ENCODE measurements at regions not wholly inside any gene's neighbourhood (a gene's known extent, or its start where the extent isn't known, plus 50 kb on each side); places are given as distances from the start of the nearest gene placed in this dataset.

DNA sequence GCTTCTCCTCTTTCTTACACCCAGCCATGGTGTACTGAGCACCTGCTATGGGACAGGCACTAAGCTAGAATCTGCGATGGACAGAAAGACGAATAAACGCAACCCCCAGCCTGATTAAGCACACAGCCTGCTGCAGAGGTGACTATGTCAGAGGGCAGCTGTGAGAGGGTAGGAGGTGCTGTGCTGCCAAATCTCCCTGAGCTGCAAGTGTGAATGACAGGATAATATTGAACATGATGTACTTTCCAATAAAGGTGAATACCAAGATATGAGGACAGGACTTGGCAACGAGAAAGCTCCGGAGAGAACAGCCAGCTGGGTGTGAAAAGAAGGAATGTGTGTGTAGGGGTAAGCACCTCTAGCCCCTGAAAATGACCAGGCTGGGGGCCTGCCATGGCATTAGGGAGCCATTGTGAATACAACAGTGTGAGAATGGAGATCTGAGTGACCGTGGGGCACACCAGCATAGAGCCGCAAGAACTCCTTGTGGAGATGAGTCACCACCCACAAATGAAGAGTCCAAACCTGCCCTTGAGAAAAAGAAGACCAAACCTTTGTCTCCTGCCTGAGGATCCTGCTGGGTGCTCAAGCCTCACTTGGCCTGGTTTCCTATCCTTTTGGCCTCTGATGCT, 83.0 kb upstream of the ATF3 start:
- intact Hi-C loops (cut with DNase I): no loop called here
- no peak for DNase-seq

DNA sequence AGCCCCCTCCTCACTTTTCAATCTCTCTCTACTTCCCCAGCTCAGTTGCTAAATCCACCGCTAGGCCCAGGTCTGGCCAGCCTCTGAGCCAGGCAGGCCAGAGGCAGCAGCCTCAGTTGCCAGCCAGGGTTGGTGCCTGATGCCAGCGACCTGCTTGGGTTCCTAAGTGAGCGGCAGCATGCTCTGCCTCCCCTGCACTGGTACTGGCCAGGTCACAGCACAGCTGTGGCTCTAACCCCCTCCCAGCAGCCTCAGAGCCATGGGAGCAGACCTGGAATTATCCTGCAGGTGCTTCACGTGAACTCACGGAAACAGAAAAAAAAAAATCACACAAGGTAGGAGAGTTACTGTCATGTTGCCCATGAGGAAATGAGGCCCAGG, 82.5 kb upstream of the ATF3 start:
- DNase-seq: no peak
- intact Hi-C loops (cut with DNase I): no loop called here

DNA sequence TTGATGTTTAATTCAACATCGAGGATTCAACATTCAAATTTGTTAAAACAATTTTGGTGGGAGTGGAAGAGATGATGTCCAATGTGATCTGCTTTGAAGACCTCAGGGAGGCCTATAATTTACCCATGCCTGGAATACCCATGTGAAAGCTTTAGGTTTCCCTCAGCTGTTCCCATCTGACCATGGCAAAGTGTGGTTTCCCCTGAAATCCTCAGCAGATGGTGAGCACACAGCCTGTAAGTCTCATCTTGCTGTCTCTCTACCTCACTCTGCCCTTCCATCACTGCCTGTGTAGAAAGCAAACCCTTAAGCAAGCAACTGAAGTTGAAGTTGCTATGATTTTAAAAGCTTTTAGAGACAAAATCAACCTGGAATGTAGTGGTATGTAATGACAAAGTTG, 80.1 kb upstream of the ATF3 start:
- intact Hi-C loops (cut with DNase I): no loop called here
- no peak for DNase-seq

DNA sequence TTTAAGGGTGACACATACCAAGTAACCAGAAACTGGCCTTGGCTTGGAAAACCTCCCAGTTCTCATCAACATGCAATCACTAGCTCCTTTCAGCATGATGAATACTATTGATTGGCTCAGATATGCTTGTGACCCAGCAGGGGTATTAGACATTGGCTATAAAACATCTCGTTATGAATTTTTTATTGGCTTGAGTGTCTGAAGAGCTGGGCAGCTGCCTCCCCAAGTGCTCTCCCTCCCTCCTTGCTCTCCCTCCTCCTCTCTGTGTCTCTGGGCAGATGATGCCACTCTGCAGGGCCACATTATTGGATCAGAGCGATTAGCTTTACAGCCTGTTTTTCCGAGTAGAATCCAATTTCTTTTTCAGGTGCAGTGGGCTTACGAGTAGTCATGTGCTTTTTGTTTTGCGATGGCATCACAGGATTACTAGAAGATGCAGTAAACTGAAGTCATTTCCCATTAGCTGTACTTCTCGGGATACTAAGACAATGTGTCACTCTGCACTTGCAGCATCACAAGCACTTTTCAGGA, 79.3 kb upstream of the ATF3 start:
- DNase-seq: no peak
- intact Hi-C loops (cut with DNase I): no loop called here

DNA sequence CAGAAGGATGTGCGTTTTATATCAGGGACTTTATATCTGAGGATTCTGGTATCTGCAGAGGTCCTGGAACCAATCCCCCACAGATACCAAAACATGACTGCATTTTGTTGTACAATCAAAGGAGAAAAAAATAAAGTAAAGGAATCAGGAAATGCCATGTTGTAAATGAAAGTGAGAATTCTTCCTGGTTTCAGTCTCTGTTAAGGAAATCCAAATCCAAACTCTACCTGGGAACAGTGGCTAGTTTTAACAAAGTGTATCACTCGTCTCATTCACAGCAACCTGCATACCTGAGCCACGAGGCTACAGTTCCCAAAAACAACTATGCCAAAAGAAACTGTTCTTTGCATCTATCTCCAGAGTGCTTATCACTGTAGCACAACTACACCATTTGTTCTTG, 77.3 kb upstream of the ATF3 start:
- DNase-seq: no peak
- intact Hi-C loops (cut with DNase I): no loop called here

DNA sequence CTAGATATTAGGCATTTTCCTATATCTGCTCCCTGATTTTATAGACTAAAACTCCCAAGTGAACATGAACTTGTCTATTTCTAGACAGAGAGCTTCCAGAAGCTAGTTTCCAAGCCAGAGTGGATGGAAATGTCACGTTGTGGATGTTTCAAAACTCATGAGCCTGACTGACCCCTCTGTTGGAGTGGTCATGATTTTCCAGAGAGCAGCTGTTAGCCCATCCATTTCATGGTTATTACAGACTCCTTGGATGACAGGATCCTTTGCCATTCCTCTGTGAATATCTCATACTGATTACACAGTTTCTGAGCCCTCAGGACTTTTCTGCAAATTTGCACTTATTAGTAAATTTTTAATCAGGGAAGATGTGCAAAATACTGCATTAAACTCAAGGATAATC, 76.8 kb upstream of the ATF3 start:
- intact Hi-C loops (cut with DNase I): no loop called here
- DNase-seq: no peak

DNA sequence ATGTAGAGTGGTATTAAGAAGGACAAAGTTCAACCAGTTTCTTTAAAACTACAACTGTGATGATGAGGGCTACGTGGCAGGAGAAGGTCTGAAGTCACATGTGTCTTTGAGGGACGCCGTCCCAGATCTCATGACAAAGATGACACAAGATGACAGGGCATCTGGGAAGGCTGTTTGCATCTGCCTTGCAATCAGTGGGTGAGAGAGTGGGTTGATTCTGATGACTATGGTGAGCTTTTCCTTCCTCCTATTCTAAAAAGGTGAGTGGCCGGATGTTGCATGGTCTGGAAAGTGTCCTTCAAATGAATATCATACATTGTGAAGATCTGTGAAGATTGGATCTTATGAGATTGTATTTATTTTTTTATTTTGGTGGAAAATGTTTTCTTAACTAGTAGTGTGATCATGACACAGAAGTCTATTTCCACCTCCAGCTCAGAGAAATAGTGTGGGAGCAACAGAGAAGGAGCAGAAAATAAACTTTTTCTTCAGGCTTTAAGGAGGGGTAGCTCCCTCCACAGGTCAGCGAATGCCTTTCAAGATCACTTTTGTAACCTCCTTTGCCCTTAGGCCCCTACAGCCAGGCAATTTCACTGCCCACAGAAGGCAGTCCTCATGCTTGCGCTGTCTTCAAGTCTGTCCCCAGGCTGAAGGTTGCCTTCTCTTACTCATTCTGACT, 76.0 kb upstream of the ATF3 start:
- intact Hi-C loops (cut with DNase I): no loop called here
- no peak for DNase-seq

DNA sequence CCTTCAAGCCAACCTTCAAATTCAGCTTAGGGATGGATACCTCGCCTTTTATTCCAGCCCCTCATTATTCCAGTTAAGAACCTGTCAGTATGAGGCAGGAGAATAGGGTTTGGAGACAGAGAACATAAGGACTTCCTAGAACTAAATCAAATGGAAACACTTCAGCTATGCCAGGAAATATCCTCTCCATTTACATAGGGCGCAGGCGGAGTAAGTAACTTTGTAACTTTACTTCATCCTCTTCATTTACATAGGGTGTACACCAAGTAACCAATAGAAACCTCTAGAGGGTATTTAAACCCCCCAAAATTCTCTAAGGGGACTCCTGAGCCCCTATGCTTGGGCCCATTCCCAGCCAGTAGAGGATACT, 75.4 kb upstream of the ATF3 start:
- intact Hi-C loops (cut with DNase I): no loop called here
- no peak for DNase-seq

DNA sequence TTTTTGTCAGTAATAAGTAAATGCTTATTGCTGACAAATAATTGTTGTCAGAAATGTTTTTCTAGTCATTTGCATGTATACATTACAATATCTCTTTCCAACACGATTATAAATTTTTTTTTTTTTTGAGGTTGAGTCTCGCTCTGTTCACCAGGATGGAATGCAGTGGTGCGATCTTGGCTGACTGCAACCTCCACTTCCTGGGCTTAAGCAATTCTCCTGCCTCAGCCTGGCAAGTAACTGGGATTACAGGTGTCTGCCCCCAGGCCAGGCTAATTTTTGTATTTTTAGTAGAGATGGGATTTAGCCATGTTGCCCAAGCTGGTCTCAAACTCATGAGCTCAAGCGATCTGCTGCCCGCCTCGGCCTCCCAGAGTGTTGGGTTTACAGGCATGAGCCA, 72.0 kb upstream of the ATF3 start:
- no peak for DNase-seq
- intact Hi-C loops (cut with DNase I): no loop called here

DNA sequence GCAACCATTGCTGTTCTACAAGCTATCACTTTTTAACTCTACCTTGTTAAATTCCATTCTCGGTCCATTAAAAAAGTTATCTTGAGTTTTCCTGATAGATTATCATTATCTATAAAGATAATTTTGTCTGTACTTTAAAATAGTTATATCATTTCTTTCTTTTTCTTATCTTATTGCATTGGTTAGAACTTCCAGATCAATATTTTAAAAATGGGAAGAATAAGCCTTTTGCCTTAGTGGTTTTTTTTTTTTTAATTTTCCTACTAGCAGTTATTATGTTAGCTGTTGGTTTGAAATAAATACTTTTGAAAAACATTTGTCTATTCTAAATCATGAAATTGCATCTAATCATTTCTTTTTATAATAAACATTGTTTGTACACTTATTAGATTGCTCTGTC, 71.0 kb upstream of the ATF3 start:
- intact Hi-C loops (cut with DNase I): no loop called here
- DNase-seq: no peak

DNA sequence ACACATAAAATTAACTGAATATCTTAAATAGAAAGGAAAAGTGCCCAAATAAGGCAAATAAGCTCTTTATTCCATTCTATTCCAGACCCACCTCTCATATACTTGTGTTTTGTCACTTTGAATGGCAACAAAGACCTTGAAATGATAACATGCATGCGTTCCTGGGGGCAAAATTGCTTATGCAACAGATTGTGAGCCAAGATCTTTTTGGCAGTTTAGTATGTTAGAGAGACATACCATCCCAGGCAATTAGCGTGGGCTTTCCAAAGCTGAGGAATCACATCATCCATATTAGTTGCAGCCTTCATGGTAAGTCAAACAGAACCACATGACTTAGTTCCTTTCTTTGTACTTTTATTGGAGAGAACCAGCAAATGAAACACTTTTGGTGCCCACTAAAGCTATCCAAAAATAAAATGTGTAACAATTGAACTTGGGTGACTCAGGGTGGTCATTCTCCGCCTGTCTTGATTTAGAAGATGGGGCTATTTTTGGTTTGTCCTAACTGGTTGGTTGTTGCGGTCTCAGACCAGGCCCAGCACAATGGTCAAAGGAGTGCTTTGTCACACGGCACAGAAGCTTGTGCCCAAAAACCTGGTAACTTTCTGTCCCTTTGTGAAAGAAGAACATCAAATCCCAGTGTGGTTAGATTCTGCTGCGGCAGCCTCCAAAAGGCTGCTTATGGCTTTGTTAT, 68.7 kb upstream of the ATF3 start:
- peak in 3 of 10 donors; percentile 56 to 85 (median 76) for DNase-seq
- intact Hi-C loops (cut with DNase I): loop anchor here (10.0 kb wide), 1 partner anchor 55 kb away; no protein-coding TSS in a partner anchor

DNA sequence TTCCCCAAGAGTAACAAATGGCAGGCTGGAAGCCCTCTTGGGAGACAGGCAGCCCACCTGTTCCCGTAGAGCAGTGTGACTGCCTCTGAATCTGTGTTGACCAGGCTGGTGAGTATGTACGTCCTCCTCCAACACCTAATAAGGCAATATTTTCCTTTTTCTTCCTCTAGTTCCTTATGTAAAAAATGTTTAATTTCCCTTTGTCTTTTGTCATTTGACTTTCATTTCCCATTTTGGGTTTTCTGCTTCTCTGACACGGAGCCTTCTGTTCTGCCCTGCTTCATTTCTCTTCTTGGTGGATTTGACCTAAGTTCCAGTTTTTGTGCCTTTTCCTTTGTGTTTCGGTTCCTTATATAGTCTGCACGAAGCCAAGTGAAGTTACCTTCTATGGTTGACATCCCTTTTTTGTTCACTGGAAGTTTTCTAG, 65.8 kb upstream of the ATF3 start:
- DNase-seq: no peak
- intact Hi-C loops (cut with DNase I): loop anchor here (10.0 kb wide), 1 partner anchor 58 kb away; no protein-coding TSS in a partner anchor

DNA sequence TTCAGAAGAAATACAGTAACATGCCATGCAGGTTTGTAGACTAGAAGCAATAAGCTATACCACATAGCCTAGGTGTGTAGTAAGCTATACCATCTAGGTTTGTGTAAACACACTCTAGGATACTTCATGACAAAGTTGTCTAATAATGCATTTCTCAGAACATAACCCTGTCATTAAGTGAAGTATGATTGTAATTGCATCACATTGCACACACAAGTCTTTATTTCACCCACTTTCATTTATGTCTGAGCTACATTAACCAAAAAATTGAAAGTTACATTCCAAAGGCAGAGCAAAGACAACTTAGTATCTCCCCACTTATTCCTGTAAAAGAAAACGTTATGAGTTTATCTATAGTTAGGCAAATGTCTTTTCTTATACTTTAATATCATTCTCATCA, 64.5 kb upstream of the ATF3 start:
- DNase-seq: no peak
- intact Hi-C loops (cut with DNase I): loop anchor here (10.0 kb wide), 1 partner anchor 59 kb away; no protein-coding TSS in a partner anchor

DNA sequence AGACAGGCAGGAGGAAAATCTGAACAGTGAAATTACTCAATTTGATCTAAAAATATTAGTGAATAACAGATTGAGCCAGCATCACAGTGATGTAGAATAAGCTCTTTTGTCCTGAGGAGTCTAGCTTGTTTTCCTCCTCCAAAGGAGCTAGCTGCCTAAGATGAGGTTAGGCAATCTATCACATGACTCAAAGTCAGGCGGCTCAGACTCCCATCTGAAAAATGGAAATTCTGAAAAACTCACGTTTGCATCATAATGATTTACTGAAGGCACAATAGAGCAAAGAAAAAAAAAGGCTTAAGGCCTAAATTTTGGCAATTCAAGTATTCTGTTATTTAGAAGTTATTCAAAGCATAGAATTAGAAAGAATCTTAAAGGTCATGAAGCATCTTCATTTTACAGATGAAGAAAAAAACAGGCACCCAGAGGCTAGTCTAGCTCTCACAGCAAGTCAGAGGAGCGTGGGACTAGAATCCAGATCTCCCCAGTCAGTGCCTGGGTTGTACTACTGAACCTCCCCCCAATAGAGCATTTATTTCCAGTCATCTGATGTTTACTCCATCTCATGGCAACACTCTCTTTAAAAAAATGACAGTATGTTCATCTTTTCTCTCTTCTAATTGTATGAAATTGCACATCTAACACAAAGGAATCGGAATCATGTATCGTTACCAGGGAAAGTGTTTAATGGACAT, 62.5 kb upstream of the ATF3 start:
- DNase-seq: no peak
- intact Hi-C loops (cut with DNase I): loop anchor here (10.0 kb wide), 1 partner anchor 61 kb away; no protein-coding TSS in a partner anchor

DNA sequence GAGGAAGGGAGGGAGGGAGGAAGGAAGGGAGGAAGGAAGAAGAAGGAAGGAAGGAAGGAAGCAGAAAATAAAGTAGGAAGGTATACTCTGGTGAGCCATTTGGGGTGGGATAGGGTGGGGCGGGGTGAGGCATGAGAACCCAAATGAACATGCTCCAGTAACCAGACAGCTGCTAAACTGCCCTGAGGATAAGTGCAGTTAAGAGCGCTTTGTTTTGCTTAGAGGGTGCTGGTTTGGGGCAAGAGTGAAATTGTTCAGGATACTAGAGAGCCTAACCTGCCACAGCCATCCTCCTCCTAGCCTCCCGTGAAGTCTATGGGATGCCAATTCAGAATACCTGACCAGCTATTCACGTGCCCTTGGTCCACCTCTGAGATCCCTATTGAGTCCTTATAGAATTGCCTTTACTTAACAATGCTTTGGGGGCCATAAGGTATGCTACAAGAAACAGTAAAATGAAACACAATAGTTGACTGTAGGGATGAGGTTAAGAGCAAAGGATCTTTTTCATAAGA, 59.0 kb upstream of the ATF3 start:
- DNase-seq: no peak
- intact Hi-C loops (cut with DNase I): loop anchor here (10.0 kb wide), 1 partner anchor 65 kb away; no protein-coding TSS in a partner anchor

DNA sequence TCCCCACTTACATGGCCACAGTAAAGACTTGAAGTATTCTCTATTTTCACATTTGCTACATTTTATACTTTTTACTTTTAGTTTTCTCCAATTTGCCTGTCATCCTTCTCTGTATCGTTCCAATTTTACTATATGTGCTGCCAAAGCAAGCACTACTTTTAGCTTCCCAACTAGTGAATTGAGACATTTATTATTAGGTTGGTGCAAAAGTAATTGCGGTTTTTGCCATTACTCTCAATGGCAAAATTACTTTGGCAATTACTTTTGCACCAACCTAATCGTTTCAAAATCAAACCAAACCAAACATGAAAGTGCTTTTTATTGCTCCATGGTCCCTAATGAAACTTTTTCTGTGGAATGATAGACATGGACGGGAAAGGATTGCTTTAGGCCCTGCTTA, 56.6 kb upstream of the ATF3 start:
- DNase-seq: no peak
- intact Hi-C loops (cut with DNase I): no loop called here

DNA sequence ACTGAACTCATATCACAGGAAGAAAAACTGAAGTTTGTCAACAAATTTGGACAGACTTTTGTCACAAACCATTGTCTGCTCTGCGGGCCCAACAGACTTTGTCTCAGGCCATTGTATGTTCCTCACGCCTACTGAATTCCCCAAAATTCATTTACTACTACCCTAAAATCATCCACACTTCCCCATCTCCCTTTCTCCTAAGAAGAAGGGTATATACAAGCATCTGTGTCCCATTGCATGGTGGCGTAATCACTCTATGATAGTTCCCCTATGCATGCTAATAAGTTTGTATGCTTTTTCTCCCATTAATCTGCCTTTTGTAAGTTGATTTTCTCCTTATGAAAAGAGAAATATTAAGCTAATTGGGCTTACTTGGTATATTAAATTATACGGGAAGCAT, 54.9 kb upstream of the ATF3 start:
- no peak for DNase-seq
- intact Hi-C loops (cut with DNase I): no loop called here

DNA sequence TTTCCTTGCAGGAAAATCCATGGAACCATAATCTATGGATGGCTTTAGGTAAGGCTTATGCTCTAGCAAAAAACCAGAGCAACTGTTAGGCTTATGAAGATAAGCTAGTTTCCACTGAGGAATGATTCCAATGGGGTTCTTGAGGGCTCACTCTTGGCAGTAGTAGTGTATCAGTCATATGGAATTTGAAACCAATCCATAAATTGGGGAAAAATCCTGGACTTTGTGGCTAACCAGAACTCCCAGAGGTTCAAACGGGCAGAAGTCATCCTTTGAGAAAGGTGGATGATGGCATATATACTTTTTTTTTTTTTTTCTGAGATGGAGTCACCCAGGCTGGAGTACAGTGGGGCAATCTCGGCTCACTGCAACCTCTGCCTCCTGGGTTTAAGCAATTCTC, 54.2 kb upstream of the ATF3 start:
- DNase-seq: no peak
- intact Hi-C loops (cut with DNase I): no loop called here

DNA sequence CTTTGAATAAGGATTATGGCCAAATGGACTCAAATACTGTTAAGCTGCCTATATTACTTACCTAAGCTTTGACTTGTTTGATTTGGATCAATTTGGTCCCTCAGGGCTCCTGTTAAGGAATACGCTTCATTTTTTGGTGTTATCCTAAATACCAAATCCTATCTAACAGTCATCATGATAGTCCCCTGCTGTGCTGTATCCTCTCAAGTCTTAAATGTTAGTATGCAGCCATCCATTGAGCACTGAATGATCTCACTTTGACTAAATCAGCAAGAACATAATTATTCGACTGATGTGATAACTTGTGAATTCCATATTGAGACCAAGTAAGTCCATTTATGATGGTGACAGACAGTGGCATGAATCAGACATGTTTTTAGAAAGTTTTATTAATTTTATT, 53.1 kb upstream of the ATF3 start:
- no peak for DNase-seq
- intact Hi-C loops (cut with DNase I): no loop called here

DNA sequence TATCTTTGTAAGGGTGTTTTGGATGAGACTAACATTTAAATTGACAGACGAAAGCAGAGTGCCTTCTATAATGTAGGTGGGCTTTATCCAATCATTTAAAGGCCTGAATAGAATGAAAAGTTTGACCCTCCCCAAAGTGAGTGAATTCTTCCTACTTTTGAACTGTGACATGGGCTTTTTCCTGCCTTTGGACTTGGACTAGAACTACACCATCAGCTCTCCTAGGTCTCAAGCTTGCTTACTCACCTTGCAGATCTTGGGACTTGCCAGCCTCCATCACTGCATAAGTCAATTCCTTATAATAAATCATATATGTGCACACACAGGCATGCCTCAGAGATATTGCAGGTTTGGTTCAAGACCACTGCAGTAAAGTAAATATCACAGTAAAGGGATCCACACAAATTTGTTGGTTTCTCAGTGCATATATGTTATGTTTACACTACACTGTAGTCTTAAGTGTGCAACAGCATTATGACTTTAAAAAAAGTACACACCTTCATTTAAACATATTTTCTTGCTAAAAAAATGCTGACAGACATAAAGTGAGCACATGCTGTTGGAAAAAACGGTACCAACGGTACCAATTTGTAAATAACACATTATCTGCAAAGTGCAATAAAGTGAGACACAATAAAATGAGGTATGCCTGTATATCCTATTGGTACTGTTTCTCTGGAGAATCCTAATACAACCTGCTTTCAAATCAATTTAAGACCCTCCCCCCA, 51.6 kb upstream of the ATF3 start:
- intact Hi-C loops (cut with DNase I): no loop called here
- DNase-seq: no peak

All from posterior cingulate gyrus (tissue), 11 donors.